H1 (cell line): ENCODE measurements at regions not wholly inside any gene's neighbourhood (a gene's known extent, or its start where the extent isn't known, plus 50 kb on each side); places are given as distances from the start of the nearest gene placed in this dataset.

Experiments used
- CTCF ChIA-PET: fragments of 300-600 bp; sonication (Branson Sonifier 250); formaldehyde crosslinking; loops from one replicate; lab custom pipeline; 2021; ENCODE audit not compliant: partially characterized antibody; lab: Charles Lee
- POLR2A ChIA-PET: fragments of 300-600 bp; sonication (Branson Sonifier 250); formaldehyde crosslinking; loops from one replicate; lab custom pipeline; 2021; ENCODE audit warnings: inconsistent platforms; ENCODE audit not compliant: partially characterized antibody; lab: Charles Lee
- DNase-seq, 2 experiments: peaks; one replicate each; pipeline versions ENCODE4 v3.0.0 to v3.0.0-alpha.2; 2010 to 2022; ENCODE audit warnings: low spot score in 2 of 2, low read depth in 1 of 2, mixed read lengths in 1 of 2
- FAIRE-seq: peaks from 2 replicates; lab custom pipeline; 2011; peaks lifted over from hg19 to GRCh38; lab: Jason Lieb, UNC
- H2AFZ ChIP-seq: 2 replicates; pipeline ENCODE4 v1.8.1; 2012; ENCODE audit warnings: low read length, inconsistent platforms
- H2AK5ac ChIP-seq: 2 replicates; pipeline ENCODE4 v1.6.1; 2013; ENCODE audit warnings: low read depth, low read length
- H2BK120ac ChIP-seq: replicated peaks from 2 replicates; pipeline ENCODE3; 2013; ENCODE audit warnings: low read depth, low read length, inconsistent platforms
- H2BK12ac ChIP-seq: 2 replicates; pipeline ENCODE4 v1.6.1; 2013; ENCODE audit warnings: low read depth, low read length
- H2BK15ac ChIP-seq: 2 replicates; pipeline ENCODE4 v1.6.1; 2013; ENCODE audit warnings: low read length
- H2BK20ac ChIP-seq: 2 replicates; pipeline ENCODE4 v1.6.1; 2013; ENCODE audit warnings: low read length
- H2BK5ac ChIP-seq: 2 replicates; pipeline ENCODE4 v1.6.1; 2013; ENCODE audit warnings: low read depth, low read length
- H3K14ac ChIP-seq: 2 replicates; pipeline ENCODE4 v1.6.1; 2013; ENCODE audit warnings: inconsistent platforms; ENCODE audit not compliant: insufficient read length
- H3K18ac ChIP-seq: 2 replicates; pipeline ENCODE4 v1.6.1; 2013; ENCODE audit warnings: low read length; ENCODE audit errors: extremely low read depth
- H3K23ac ChIP-seq: 2 replicates; pipeline ENCODE4 v1.6.1; 2013; ENCODE audit warnings: inconsistent platforms; ENCODE audit not compliant: insufficient read length
- H3K23me2 ChIP-seq: 2 replicates; pipeline ENCODE4 v1.6.1; 2013; ENCODE audit warnings: low read depth, low read length
- H3K27ac ChIP-seq: 2 replicates; pipeline ENCODE4 v1.6.1; 2011; ENCODE audit warnings: low read depth, low read length, inconsistent platforms
- H3K27me3 ChIP-seq, 4 experiments: replicated peaks in 1 of 4; 1 replicate in 1 of 4; 2 replicates in 3 of 4; pipeline versions ENCODE4 v1.6.1 to v1.8.1; 2011 to 2013; ENCODE audit warnings: low read length in 3 of 4, mild to moderate bottlenecking in 3 of 4, inconsistent platforms in 2 of 4, mixed read lengths in 2 of 4, moderate library complexity in 1 of 4; ENCODE audit not compliant: control insufficient read depth in 3 of 4, insufficient read depth in 3 of 4; ENCODE audit errors: extremely low read depth in 1 of 4
- H3K36me3 ChIP-seq, 4 experiments: 2 replicates each; pipeline versions ENCODE4 v1.6.1 to v1.8.1; 2011 to 2013; ENCODE audit warnings: mild to moderate bottlenecking in 4 of 4, low read length in 3 of 4, moderate library complexity in 2 of 4, control low read depth in 1 of 4, inconsistent platforms in 1 of 4; ENCODE audit not compliant: insufficient read depth in 4 of 4, control insufficient read depth in 2 of 4
- H3K4ac ChIP-seq: replicated peaks from 2 replicates; pipeline ENCODE3; 2013; ENCODE audit warnings: low read length, low read depth, mixed read lengths, inconsistent platforms; ENCODE audit not compliant: insufficient read length
- H3K4me1 ChIP-seq, 4 experiments: replicated peaks in 1 of 4; 1 replicate in 1 of 4; 2 replicates in 3 of 4; pipeline versions ENCODE4 v1.6.1 to v1.8.1; 2011 to 2013; ENCODE audit warnings: low read length in 3 of 4, inconsistent platforms in 2 of 4, mixed read lengths in 1 of 4; ENCODE audit not compliant: insufficient read depth in 4 of 4, control insufficient read depth in 3 of 4
- H3K4me2 ChIP-seq, 2 experiments: 2 replicates each; pipeline versions ENCODE4 v1.6.1 to v1.8.1; 2011 to 2013; ENCODE audit warnings: low read depth in 2 of 2, low read length in 2 of 2, control low read depth in 1 of 2, inconsistent platforms in 1 of 2, mild to moderate bottlenecking in 1 of 2; ENCODE audit not compliant: insufficient read depth in 1 of 2
- H3K4me3 ChIP-seq, 4 experiments: fragments of 200-600, 300-600 bp in 1 of 4; sonication (generic), shearing (Covaris generic), sonication (Bioruptor Twin) in 1 of 4; 2 replicates each; pipeline versions ENCODE4 v1.5.1 to v1.8.1; 2011 to 2016; ENCODE audit warnings: low read length in 4 of 4, low read depth in 3 of 4, control low read depth in 2 of 4, inconsistent platforms in 2 of 4, mild to moderate bottlenecking in 2 of 4, mixed read lengths in 1 of 4, moderate library complexity in 1 of 4; ENCODE audit not compliant: insufficient read depth in 2 of 4; ENCODE audit errors: extremely low read depth in 1 of 4
- H3K56ac ChIP-seq: replicated peaks from 2 replicates; pipeline ENCODE3; 2013; ENCODE audit warnings: low read depth, mild to moderate bottlenecking, mixed read lengths, low read length, inconsistent platforms; ENCODE audit not compliant: insufficient read length
- H3K79me1 ChIP-seq: 2 replicates; pipeline ENCODE4 v1.6.1; 2013; ENCODE audit warnings: low read depth, low read length, control low read depth
- H3K79me2 ChIP-seq, 2 experiments: 2 replicates each; pipeline versions ENCODE4 v1.6.1 to v1.8.1; 2012 to 2013; ENCODE audit warnings: low read length in 2 of 2, mild to moderate bottlenecking in 2 of 2, inconsistent platforms in 1 of 2; ENCODE audit not compliant: insufficient read depth in 2 of 2, control insufficient read depth in 1 of 2
- H3K9ac ChIP-seq, 4 experiments: replicated peaks in 1 of 4; 1 replicate in 1 of 4; 2 replicates in 3 of 4; pipeline versions ENCODE4 v1.6.1 to v1.8.1; 2011 to 2013; ENCODE audit warnings: low read depth in 3 of 4, low read length in 3 of 4, control low read depth in 2 of 4, mild to moderate bottlenecking in 2 of 4, moderate library complexity in 2 of 4, inconsistent platforms in 1 of 4; ENCODE audit errors: extremely low read depth in 1 of 4
- H3K9me3 ChIP-seq, 2 experiments: 2 replicates each; pipeline versions ENCODE4 v1.6.1 to v1.8.1; 2012 to 2013; ENCODE audit warnings: mild to moderate bottlenecking in 2 of 2, moderate library complexity in 2 of 2, control low read depth in 1 of 2, inconsistent platforms in 1 of 2, low read depth in 1 of 2, low read length in 1 of 2, mixed read lengths in 1 of 2; ENCODE audit not compliant: insufficient read depth in 2 of 2
- H4K20me1 ChIP-seq, 2 experiments: replicated peaks in 1 of 2; 2 replicates each; pipeline versions ENCODE3 to v1.8.1; 2011 to 2013; ENCODE audit warnings: inconsistent platforms in 2 of 2, low read length in 2 of 2, mild to moderate bottlenecking in 1 of 2; ENCODE audit not compliant: insufficient read depth in 2 of 2, control insufficient read depth in 1 of 2
- H4K5ac ChIP-seq: 2 replicates; pipeline ENCODE4 v1.6.1; 2013; ENCODE audit warnings: low read length, low read depth, mixed read lengths, inconsistent platforms; ENCODE audit not compliant: insufficient read length
- H4K8ac ChIP-seq: 2 replicates; pipeline ENCODE4 v1.8.0; 2013; ENCODE audit warnings: mild to moderate bottlenecking, moderate library complexity, low read length, inconsistent platforms; ENCODE audit not compliant: insufficient read depth; ENCODE audit errors: extremely low read depth
- H4K91ac ChIP-seq: replicated peaks from 2 replicates; pipeline ENCODE3; 2013; ENCODE audit warnings: low read length, mixed read lengths, inconsistent platforms; ENCODE audit not compliant: insufficient read length
- BRCA1 ChIP-seq: IDR thresholded peaks from 2 replicates; pipeline ENCODE4 v1.6.1; 2012; ENCODE audit warnings: low read depth, low read length, improper control_type of control experiment
- EP300 ChIP-seq, 2 experiments: IDR thresholded peaks; 1 replicate in 1 of 2; 2 replicates in 1 of 2; pipeline ENCODE4 v1.6.1; 2011 to 2012; ENCODE audit warnings: low read depth in 2 of 2, low read length in 2 of 2, mild to moderate bottlenecking in 2 of 2, borderline replicate concordance in 1 of 2, inconsistent platforms in 1 of 2, moderate library complexity in 1 of 2
- KDM4A ChIP-seq: IDR thresholded peaks from one replicate; pipeline ENCODE4 v1.7.1; 2012; ENCODE audit warnings: low read depth, mild to moderate bottlenecking, moderate library complexity, low read length, inconsistent platforms; ENCODE audit not compliant: severe bottlenecking
- POLR2A ChIP-seq, 2 experiments: IDR thresholded peaks; 1 replicate in 1 of 2; 2 replicates in 1 of 2; pipeline ENCODE4 v1.6.1; 2011; ENCODE audit warnings: low read depth in 2 of 2, low read length in 2 of 2, mild to moderate bottlenecking in 2 of 2; ENCODE audit errors: control extremely low read depth in 1 of 2
- POU5F1 ChIP-seq: IDR thresholded peaks from 2 replicates; pipeline ENCODE4 v1.6.1; 2011; ENCODE audit warnings: low read depth, mild to moderate bottlenecking, low read length, moderate library complexity
- RXRA ChIP-seq: IDR thresholded peaks from 2 replicates; pipeline ENCODE4 v1.6.1; 2011; ENCODE audit warnings: low read depth, mild to moderate bottlenecking, low read length, moderate library complexity; ENCODE audit not compliant: insufficient read depth
- SIN3A ChIP-seq, 2 experiments: IDR thresholded peaks in 1 of 2; conservative IDR thresholded peaks in 1 of 2; 2 replicates each; pipeline ENCODE4 v1.6.1; 2011 to 2012; ENCODE audit warnings: low read length in 2 of 2, improper control_type of control experiment in 1 of 2, low read depth in 1 of 2, mild to moderate bottlenecking in 1 of 2
- SIX5 ChIP-seq: IDR thresholded peaks from 2 replicates; pipeline ENCODE4 v1.6.1; 2011; ENCODE audit warnings: mild to moderate bottlenecking, low read depth, low read length
- SP2 ChIP-seq: IDR thresholded peaks from 2 replicates; pipeline ENCODE4 v1.6.1; 2012; ENCODE audit warnings: mild to moderate bottlenecking, low read length, inconsistent platforms
- TAF7 ChIP-seq: optimal IDR thresholded peaks from 2 replicates; pipeline ENCODE3; 2011; ENCODE audit warnings: low read depth, mild to moderate bottlenecking, inconsistent platforms, low read length, moderate library complexity, borderline replicate concordance
- TBP ChIP-seq: IDR thresholded peaks from 2 replicates; pipeline ENCODE4 v1.6.1; 2011; ENCODE audit warnings: low read depth, low read length, improper control_type of control experiment
- whole genome bisulfite sequencing, 2 experiments: shearing (Covaris generic) in 1 of 2; methylation state at CpG; one replicate each; pipeline versions ENCODE4 v1.1.6 to v1.1.7; 2013 to 2015; ENCODE audit warnings: low lambda C conversion rate in 2 of 2, mixed read lengths in 2 of 2, inconsistent platforms in 1 of 2, low coverage in 1 of 2, missing lambda C conversion rate in 1 of 2; ENCODE audit not compliant: insufficient replicate concordance in 2 of 2, insufficient coverage in 1 of 2, insufficient read length in 1 of 2; ENCODE audit errors: extremely low coverage in 1 of 2, missing lambda C conversion rate in 1 of 2; 5-methylcytosine and 5-hydroxymethylcytosine counted together
- TF ChIP-seq, protein P1 (sequence below): IDR thresholded peaks from 2 replicates; pipeline ENCODE4 v1.6.1; 2011; ENCODE audit warnings: low read length, improper control_type of control experiment

DNA sequence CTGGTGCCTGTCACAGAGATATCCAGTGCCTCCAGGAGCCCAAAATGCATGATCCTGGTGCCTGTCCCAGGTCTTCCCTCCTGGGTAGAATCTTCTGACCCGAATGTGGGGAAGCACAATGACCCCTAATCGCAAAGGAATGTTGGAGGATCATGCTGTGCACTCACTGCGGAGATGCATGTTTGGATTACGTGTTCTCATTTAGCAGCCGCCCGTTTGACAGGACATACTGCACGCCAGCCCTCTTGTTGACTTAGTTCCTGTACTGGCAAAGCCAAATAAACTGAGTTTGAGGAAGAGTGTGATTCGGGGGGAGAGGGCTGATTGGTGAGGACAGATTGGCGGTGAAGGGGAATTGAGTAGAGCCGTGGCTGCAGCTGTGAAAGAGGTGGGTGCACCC lies 85.9 kb upstream of the SIM2 start:
- no peaks in the 10 kb centered on the region; a peak in 1 of 7 replicates for H3K4me1 ChIP-seq
- no peaks in the 10 kb centered on the region for H3K79me1 ChIP-seq
- no peaks in the 10 kb centered on the region for H3K79me2 ChIP-seq
- no peak overlapping the region for H2BK120ac ChIP-seq
- no peak overlapping the region for H2BK20ac ChIP-seq
- no peak overlapping the region for H2AFZ ChIP-seq
- H2BK12ac ChIP-seq, result no peak overlapping the region
- H3K4ac ChIP-seq, result no peak overlapping the region
- H2BK15ac ChIP-seq, result no peak overlapping the region
- no peak overlapping the region for H3K56ac ChIP-seq
- H4K8ac ChIP-seq, result no peak overlapping the region
- no peaks in the 10 kb centered on the region for H3K27me3 ChIP-seq
- no peak overlapping the region for H3K23ac ChIP-seq
- no peak overlapping the region for H2AK5ac ChIP-seq
- H3K36me3 ChIP-seq, result no peaks in the 10 kb centered on the region
- no peak overlapping the region for H3K9ac ChIP-seq
- H3K18ac ChIP-seq, result no peak overlapping the region
- no peaks in the 10 kb centered on the region for H4K20me1 ChIP-seq
- FAIRE-seq (no peak), DNase-seq (no peak)
- H3K27ac ChIP-seq, result no peak overlapping the region
- H2BK5ac ChIP-seq, result no peak overlapping the region
- no peak overlapping the region for H3K4me2 ChIP-seq
- no peak overlapping the region for H4K5ac ChIP-seq
- ChIA-PET POLR2A (no interaction called here), CTCF (no interaction called here)
- 78% methylated on average over 10 of the region's 10 CpGs; no CpG with 5 or more reads in 1 of the 2 experiments for WGBS, 2 experiments
- H3K14ac ChIP-seq, result no peak overlapping the region
- H3K9me3 ChIP-seq, result peaks cover 13% of the 10 kb centered on the region in 2 experiments
- no peak overlapping the region for H3K4me3 ChIP-seq
- H3K23me2 ChIP-seq, result no peaks in the 10 kb centered on the region
- H4K91ac ChIP-seq, result no peak overlapping the region
- no peak for TF ChIP-seq TAF7
- TF ChIP-seq RXRA, result no peak
- no peak for TF ChIP-seq POU5F1
- no peak for TF ChIP-seq BRCA1
- TF ChIP-seq EP300 (IDR thresholded peaks at IDR 0.05; ENCODE audit: borderline replicate concordance in 1 of 2, low read depth in 2 of 2, low read length in 2 of 2), result no peak
- no peak for TF ChIP-seq SIN3A (conservative IDR thresholded peaks at IDR 0.05 in 1 of 2, IDR thresholded peaks at IDR 0.05 in 1 of 2; ENCODE audit: low read depth in 1 of 2, low read length in 2 of 2)
- no peak for TF ChIP-seq TBP
- no peak for TF ChIP-seq KDM4A
- no peak for TF ChIP-seq SP2
- TF ChIP-seq SIX5, result no peak
- TF ChIP-seq, protein P1, sequence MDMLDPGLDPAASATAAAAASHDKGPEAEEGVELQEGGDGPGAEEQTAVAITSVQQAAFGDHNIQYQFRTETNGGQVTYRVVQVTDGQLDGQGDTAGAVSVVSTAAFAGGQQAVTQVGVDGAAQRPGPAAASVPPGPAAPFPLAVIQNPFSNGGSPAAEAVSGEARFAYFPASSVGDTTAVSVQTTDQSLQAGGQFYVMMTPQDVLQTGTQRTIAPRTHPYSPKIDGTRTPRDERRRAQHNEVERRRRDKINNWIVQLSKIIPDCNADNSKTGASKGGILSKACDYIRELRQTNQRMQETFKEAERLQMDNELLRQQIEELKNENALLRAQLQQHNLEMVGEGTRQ, result no peak
- no peak for TF ChIP-seq POLR2A (IDR thresholded peaks at IDR 0.05; ENCODE audit: control extremely low read depth in 1 of 2, low read depth in 2 of 2, low read length in 2 of 2)
